RWPE1 (cell line): ENCODE measurements at regions not wholly inside any gene's neighbourhood (a gene's known extent, or its start where the extent isn't known, plus 50 kb on each side); places are given as distances from the start of the nearest gene placed in this dataset.
A peak's percentile ranks its signal among the peaks of the same experiment; 100 is the strongest.

ENCODE experiments used
- CTCF ChIA-PET: fragments of 350-600 bp; sonication (Branson Sonifier 250); formaldehyde crosslinking; extraction: SDS; loops from one replicate; lab custom pipeline; 2021; lab: Yijun Ruan, JAX
- POLR2A ChIA-PET: fragments of 400-600 bp; formaldehyde crosslinking; extraction: SDS; loops from one replicate; lab custom pipeline; 2020; ENCODE audit warnings: antibody characterized with exemption; ENCODE audit not compliant: low non-redundant PET; lab: Yijun Ruan, JAX
- DNase-seq: peaks from one replicate; pipeline ENCODE4 v3.0.0; 2012; ENCODE audit warnings: low spot score
- H3K27ac ChIP-seq: fragments of 450-650 bp; 2 replicates; pipeline ENCODE4 v1.5.1; 2017
- TF ChIP-seq, protein P1 (sequence below): fragments of 450-650 bp; conservative IDR thresholded peaks from 2 replicates; pipeline ENCODE4 v1.5.1; 2017; ENCODE audit warnings: low read depth, mild to moderate bottlenecking

- POLR2A ChIA-PET = no interaction called here
- DNase-seq = peak; percentile 13
- no peak overlapping the region for H3K27ac ChIP-seq
- TF ChIP-seq, protein P1, sequence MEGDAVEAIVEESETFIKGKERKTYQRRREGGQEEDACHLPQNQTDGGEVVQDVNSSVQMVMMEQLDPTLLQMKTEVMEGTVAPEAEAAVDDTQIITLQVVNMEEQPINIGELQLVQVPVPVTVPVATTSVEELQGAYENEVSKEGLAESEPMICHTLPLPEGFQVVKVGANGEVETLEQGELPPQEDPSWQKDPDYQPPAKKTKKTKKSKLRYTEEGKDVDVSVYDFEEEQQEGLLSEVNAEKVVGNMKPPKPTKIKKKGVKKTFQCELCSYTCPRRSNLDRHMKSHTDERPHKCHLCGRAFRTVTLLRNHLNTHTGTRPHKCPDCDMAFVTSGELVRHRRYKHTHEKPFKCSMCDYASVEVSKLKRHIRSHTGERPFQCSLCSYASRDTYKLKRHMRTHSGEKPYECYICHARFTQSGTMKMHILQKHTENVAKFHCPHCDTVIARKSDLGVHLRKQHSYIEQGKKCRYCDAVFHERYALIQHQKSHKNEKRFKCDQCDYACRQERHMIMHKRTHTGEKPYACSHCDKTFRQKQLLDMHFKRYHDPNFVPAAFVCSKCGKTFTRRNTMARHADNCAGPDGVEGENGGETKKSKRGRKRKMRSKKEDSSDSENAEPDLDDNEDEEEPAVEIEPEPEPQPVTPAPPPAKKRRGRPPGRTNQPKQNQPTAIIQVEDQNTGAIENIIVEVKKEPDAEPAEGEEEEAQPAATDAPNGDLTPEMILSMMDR = no peak
- CTCF ChIA-PET = no interaction called here
Measured at GRCh38 chr6:167485186-167485978, 160.5 kb downstream of the TTLL2 start.

DNA sequence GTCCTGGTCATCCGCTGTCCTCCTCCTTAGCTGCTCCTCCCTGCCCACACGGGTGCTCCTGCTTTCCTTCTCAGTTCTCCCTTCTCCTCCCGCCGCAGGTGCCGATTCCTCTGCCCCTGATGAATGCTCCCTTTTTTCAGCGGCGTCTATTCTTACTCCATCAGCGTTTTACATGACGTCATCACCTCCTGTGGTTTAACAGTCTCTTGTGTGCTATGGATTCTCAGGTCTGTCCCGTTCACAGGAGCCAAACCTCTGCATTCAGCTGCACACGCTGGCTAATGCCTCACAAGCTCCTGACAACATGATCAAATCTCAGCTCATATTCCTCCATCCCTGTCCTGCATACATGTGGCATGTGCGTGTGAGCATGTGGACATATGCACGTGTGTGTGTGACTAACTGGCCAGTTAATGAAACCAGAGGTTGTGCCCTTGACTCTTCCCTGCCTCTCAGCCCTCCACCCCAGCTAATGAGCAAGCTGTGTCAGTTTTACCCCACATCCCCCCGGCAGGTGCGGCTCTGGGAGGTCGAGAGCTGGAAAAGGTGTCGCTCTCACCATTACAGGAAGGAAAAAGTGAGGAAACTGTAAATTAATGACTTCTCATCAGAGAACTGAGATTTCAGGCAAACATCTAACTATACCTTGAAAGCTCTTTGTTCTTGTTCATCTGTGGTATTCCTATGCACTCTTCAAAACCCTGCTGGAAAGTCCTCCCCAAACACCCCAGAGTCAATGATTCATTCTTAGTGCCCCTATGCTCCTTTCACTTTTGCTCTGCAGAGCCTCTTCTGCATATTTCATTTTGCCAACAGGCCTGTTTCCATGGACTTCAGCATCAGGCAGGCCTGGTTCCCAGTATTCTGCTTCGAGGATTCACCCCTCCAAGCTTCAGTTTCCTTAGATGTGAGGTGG is 163.1 kb downstream of the TTLL2 start:
- H3K27ac ChIP-seq = no peak overlapping the region
- TF ChIP-seq, protein P1 = no peak
- POLR2A ChIA-PET = no interaction called here
- DNase-seq = no peak
- CTCF ChIA-PET = no interaction called here

DNA sequence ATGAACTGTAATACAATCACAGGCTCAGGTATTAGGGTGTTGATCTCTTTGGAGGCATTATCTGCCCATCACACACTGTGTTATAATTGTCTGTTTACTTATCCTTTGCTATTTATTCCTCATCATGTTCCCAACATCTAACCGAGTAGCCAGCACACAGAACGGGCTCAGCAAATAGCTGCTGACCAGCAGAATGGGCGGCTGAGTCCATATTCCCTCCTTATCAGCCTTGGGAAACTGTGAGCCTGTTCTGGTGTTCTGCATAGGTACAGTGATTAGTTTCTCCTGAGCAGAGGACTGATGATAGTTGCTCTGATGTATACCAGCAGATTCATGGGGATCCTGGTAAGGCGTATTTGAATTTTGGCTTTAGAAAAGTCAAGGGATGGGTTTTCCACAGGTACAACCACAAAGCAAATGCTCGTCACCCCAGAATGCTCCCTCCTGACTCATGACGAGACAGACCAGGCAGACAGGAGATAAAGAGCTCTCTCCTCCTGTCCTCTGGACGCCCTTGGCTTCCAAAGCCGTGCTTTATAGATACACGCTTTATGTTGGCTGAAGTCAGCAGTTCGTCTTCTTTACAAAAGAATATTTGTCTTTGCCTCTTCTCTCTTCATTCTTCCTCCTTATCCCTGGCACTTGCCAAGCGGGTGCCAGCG is 166.7 kb downstream of the TTLL2 start:
- DNase-seq = no peak
- ChIA-PET POLR2A (no interaction called here), CTCF (no interaction called here)
- TF ChIP-seq, protein P1 = no peak
- H3K27ac ChIP-seq = no peak overlapping the region

DNA sequence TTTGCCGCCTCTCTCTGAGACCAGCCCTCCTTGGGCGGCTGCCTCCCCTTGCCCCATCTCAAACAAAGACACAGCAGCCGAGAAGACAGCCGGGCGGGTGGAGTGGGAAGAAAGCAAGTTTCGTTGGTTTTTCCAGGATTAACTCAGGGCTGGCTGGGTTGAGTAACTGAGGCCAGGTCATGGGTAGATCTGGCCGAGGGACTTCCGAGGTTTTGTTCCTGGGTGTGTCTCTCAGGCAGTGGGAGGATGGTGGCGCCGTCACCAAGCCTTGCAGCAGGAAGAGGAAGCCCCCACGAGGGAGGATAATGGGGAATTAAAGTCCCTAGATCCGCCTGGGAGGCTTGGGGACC is 167.2 kb downstream of the TTLL2 start:
- H3K27ac ChIP-seq = no peak overlapping the region
- TF ChIP-seq, protein P1 = no peak
- ChIA-PET CTCF (no interaction called here), POLR2A (no interaction called here)
- DNase-seq = no peak

DNA sequence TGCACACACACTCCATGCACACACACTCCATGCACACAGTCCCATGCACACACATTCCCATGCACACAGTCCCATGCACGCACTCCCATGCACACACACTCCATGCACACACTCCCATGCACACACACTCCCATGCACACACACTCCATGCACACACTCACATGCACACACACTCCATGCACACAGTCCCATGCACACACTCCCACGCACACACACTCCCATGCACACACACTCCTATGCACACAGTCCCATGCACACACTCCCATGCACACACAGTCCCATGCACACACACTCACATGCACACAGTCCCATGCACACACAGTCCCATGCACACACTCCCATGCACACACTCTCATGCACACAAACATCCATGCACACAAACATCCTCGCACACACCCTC is 168.4 kb downstream of the TTLL2 start:
- ChIA-PET CTCF (no interaction called here), POLR2A (no interaction called here)
- H3K27ac ChIP-seq = no peak overlapping the region
- TF ChIP-seq, protein P1 = no peak
- DNase-seq = no peak

DNA sequence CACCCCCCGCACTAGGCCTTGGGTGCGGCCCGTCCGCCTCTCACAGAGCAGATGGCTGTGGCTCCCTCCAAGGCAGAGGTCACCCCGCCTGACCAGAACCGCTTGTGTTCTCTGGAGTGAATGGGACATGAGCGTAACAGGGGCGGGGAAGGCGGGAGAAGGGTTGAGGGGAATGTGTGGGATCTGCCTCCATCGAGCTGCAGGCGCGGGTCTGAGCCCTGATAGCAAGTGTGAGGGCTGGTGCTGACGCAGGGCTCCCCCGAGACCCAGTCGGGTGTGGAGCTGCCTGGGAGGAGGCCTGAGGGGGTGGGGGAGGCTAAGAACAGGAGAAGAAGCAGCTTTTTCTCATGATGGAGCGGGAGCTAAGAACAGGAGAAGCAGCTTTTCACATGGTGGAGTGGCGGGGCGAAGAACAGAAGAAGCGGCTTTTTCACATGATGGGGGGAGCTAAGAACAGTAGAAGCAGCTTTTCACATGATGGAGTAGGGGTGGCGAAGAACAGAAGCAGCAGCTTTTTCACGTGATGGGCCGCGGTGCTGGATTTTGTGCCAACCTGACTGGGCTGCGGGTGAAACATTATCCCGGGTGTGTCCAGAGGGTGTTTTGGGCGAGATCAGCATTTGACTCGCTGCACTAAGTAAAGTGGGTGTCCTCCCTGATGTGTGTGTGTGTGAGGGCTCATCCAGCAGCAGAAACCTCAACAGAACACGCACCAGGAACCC is 169.3 kb downstream of the TTLL2 start:
- TF ChIP-seq, protein P1 = no peak
- H3K27ac ChIP-seq = no peak overlapping the region
- no peak for DNase-seq
- CTCF ChIA-PET = no interaction called here
- POLR2A ChIA-PET = no interaction called here
